ENCODE measurements at regions not wholly inside any gene's neighbourhood (a gene's known extent, or its start where the extent isn't known, plus 50 kb on each side); places are given as distances from the start of the nearest gene placed in this dataset.

DNA sequence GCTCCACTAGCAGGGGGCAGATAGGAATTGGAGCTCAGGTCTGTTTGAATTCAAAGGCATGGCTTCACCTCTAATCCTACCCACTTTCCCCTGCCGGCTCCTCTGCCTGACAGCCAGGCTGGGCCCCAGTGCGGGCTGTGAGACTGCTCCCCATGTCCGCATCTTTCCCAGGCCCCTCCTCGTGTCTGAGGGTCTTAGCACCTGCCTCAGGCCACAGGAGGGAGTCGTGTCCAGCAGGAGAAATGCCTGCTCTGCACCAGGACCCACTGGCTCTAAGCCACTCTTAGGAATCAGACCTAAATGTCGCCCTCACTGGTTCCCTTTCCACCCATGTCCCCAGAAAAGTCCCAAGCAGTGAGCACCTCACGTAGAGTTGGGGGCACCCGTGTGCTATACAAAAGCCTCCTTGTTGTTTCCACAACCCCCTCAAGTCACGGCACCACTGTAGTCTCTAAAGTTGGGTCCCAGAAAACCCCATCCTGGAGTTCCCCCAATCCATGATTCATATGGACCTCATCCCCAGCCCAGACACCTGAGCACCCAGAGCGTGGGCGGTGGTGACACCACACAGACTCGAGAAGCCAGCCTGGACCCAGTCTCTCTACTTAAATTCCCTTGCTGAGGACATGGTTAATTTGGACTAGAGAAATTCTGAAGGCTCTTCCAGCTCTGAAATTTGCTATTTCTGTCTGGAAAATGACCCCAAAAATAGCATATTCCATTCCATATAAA is 466.4 kb upstream of the ZMIZ1 start:
- peak; percentile 20; the same call in 1 of the 2 replicates for TF ChIP-seq RAD21 (IDR thresholded peaks at IDR 0.05; ENCODE audit: low read length)
- TF ChIP-seq EP300 (IDR thresholded peaks at IDR 0.05; ENCODE audit: borderline replicate concordance in 1 of 2, low read depth in 1 of 2, low read length in 1 of 2) = no peak
- H3K27me3 ChIP-seq (ENCODE audit: insufficient read depth) = no peaks in the 10 kb centered on the region
- H3K9me3 ChIP-seq = no peaks in the 10 kb centered on the region
- H3K4me3 ChIP-seq (ENCODE audit: low read depth in 2 of 2, low read length in 1 of 2) = no peak overlapping the region
- ChIA-PET POLR2A (no interaction called here), CTCF (no interaction called here)
- no peak overlapping the region for H2AFZ ChIP-seq (ENCODE audit: low read depth)
- peaks cover 0 to 13% of the 10 kb centered on the region in 2 experiments; a peak in 1 of 4 replicates for H3K4me1 ChIP-seq (ENCODE audit: control insufficient read depth in 1 of 2, insufficient read depth in 2 of 2, low read depth in 1 of 2, low read length in 1 of 2)
- H3K79me2 ChIP-seq (ENCODE audit: insufficient read depth) = no peaks in the 10 kb centered on the region
- H3K36me3 ChIP-seq (replicated peaks in 1 of 2; ENCODE audit: control insufficient read depth in 1 of 2, insufficient read depth in 2 of 2, low read length in 1 of 2) = no peaks in the 10 kb centered on the region
- no peak overlapping the region for H3K9ac ChIP-seq
- DNase-seq = no peak
- no peaks in the 10 kb centered on the region for H3F3A ChIP-seq (replicated peaks; ENCODE audit: insufficient read depth)
- H3K27ac ChIP-seq (ENCODE audit: low read depth in 2 of 2, low read length in 1 of 2) = no peak overlapping the region; a peak in 1 of 4 replicates
- no peak overlapping the region for H3K4me2 ChIP-seq
- no peaks in the 10 kb centered on the region for H3K9me2 ChIP-seq
- no peaks in the 10 kb centered on the region for H4K20me1 ChIP-seq (ENCODE audit: insufficient read depth)
- WGBS (ENCODE audit: low lambda C conversion rate) = 74% methylated on average over 12 of the region's 12 CpGs

DNA sequence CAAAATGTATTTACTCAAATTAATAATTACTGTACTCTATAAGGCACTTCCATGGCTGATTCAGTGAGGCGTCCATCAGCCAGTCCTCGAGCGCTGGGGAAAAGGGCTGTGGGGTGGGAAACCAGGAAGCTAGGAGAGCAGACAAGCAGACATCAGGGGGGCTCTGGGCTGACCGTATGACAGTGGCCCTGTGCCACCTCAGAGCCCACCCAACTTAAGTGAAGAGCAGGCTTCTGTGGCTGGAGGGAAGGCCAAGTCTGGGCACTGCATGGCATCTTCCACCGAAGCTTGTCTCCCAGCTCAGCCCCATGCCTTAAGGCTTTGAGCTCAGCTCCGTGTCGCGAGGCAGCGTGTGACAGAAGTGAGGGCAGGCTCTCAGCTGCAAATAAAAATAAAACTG is 464.5 kb upstream of the ZMIZ1 start:
- Histone ChIP-seq H2AFZ (ENCODE audit: low read depth) (no peak overlapping the region), H3K27me3 (ENCODE audit: insufficient read depth) (no peaks in the 10 kb centered on the region), H3K9ac (no peak overlapping the region), H3K79me2 (ENCODE audit: insufficient read depth) (no peaks in the 10 kb centered on the region), H3K27ac (ENCODE audit: low read depth in 2 of 2, low read length in 1 of 2) (no peak overlapping the region), H3K4me2 (no peak overlapping the region), H3F3A (replicated peaks; ENCODE audit: insufficient read depth) (no peaks in the 10 kb centered on the region), H3K9me3 (peaks cover 7% of the 10 kb centered on the region; the same call in 1 of the 2 replicates), H3K4me1 (ENCODE audit: control insufficient read depth in 1 of 2, insufficient read depth in 2 of 2, low read depth in 1 of 2, low read length in 1 of 2) (no peaks in the 10 kb centered on the region; a peak in 2 of 4 replicates), H3K36me3 (replicated peaks in 1 of 2; ENCODE audit: control insufficient read depth in 1 of 2, insufficient read depth in 2 of 2, low read length in 1 of 2) (no peaks in the 10 kb centered on the region), H3K9me2 (no peaks in the 10 kb centered on the region), H4K20me1 (ENCODE audit: insufficient read depth) (no peaks in the 10 kb centered on the region), H3K4me3 (ENCODE audit: low read depth in 2 of 2, low read length in 1 of 2) (no peak overlapping the region)
- WGBS (ENCODE audit: low lambda C conversion rate) = 87% methylated on average over 8 of the region's 9 CpGs
- TF ChIP-seq EZH2phosphoT487 (IDR thresholded peaks at IDR 0.05; ENCODE audit: borderline replicate concordance, low read depth) (no peak), EP300 (IDR thresholded peaks at IDR 0.05; ENCODE audit: borderline replicate concordance in 1 of 2, low read depth in 1 of 2, low read length in 1 of 2) (no peak), RFX5 (IDR thresholded peaks at IDR 0.05; ENCODE audit: low read length) (no peak), FOXM1 (IDR thresholded peaks at IDR 0.05; ENCODE audit: low read depth) (no peak), TAF1 (IDR thresholded peaks at IDR 0.05; ENCODE audit: borderline replicate concordance, low read depth, low read length) (no peak), YY1 (IDR thresholded peaks at IDR 0.05; ENCODE audit: low read depth) (no peak), POLR2AphosphoS5 (IDR thresholded peaks at IDR 0.05; ENCODE audit: low read depth, low read length) (no peak), RCOR1 (IDR thresholded peaks at IDR 0.05; ENCODE audit: low read length) (no peak), CHD2 (IDR thresholded peaks at IDR 0.05; ENCODE audit: low read length, partially characterized antibody) (no peak), TEAD4 (IDR thresholded peaks at IDR 0.05; ENCODE audit: borderline replicate concordance, insufficient read depth) (no peak), MEF2A (IDR thresholded peaks at IDR 0.05; ENCODE audit: borderline replicate concordance, low read depth) (no peak), RAD21 (IDR thresholded peaks at IDR 0.05; ENCODE audit: low read length) (no peak), FOSL2 (IDR thresholded peaks at IDR 0.05; ENCODE audit: borderline replicate concordance, low read depth) (no peak), RXRA (IDR thresholded peaks at IDR 0.05; ENCODE audit: borderline replicate concordance, low read depth) (no peak), NFIC (IDR thresholded peaks at IDR 0.05; ENCODE audit: borderline replicate concordance) (no peak)
- TF ChIP-seq, protein P1, sequence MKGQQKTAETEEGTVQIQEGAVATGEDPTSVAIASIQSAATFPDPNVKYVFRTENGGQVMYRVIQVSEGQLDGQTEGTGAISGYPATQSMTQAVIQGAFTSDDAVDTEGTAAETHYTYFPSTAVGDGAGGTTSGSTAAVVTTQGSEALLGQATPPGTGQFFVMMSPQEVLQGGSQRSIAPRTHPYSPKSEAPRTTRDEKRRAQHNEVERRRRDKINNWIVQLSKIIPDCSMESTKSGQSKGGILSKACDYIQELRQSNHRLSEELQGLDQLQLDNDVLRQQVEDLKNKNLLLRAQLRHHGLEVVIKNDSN (IDR thresholded peaks at IDR 0.05; ENCODE audit: borderline replicate concordance, low read depth) = no peak
- TF ChIP-seq, protein P2, sequence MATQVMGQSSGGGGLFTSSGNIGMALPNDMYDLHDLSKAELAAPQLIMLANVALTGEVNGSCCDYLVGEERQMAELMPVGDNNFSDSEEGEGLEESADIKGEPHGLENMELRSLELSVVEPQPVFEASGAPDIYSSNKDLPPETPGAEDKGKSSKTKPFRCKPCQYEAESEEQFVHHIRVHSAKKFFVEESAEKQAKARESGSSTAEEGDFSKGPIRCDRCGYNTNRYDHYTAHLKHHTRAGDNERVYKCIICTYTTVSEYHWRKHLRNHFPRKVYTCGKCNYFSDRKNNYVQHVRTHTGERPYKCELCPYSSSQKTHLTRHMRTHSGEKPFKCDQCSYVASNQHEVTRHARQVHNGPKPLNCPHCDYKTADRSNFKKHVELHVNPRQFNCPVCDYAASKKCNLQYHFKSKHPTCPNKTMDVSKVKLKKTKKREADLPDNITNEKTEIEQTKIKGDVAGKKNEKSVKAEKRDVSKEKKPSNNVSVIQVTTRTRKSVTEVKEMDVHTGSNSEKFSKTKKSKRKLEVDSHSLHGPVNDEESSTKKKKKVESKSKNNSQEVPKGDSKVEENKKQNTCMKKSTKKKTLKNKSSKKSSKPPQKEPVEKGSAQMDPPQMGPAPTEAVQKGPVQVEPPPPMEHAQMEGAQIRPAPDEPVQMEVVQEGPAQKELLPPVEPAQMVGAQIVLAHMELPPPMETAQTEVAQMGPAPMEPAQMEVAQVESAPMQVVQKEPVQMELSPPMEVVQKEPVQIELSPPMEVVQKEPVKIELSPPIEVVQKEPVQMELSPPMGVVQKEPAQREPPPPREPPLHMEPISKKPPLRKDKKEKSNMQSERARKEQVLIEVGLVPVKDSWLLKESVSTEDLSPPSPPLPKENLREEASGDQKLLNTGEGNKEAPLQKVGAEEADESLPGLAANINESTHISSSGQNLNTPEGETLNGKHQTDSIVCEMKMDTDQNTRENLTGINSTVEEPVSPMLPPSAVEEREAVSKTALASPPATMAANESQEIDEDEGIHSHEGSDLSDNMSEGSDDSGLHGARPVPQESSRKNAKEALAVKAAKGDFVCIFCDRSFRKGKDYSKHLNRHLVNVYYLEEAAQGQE (IDR thresholded peaks at IDR 0.05; ENCODE audit: low read depth, low read length) = no peak
- TF ChIP-seq, protein P3, sequence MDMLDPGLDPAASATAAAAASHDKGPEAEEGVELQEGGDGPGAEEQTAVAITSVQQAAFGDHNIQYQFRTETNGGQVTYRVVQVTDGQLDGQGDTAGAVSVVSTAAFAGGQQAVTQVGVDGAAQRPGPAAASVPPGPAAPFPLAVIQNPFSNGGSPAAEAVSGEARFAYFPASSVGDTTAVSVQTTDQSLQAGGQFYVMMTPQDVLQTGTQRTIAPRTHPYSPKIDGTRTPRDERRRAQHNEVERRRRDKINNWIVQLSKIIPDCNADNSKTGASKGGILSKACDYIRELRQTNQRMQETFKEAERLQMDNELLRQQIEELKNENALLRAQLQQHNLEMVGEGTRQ (IDR thresholded peaks at IDR 0.05; ENCODE audit: borderline replicate concordance, low read depth, low read length) = no peak
- TF ChIP-seq, protein P4, sequence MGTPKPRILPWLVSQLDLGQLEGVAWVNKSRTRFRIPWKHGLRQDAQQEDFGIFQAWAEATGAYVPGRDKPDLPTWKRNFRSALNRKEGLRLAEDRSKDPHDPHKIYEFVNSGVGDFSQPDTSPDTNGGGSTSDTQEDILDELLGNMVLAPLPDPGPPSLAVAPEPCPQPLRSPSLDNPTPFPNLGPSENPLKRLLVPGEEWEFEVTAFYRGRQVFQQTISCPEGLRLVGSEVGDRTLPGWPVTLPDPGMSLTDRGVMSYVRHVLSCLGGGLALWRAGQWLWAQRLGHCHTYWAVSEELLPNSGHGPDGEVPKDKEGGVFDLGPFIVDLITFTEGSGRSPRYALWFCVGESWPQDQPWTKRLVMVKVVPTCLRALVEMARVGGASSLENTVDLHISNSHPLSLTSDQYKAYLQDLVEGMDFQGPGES (IDR thresholded peaks at IDR 0.05; ENCODE audit: low read depth, low read length) = no peak
- ChIA-PET POLR2A (no interaction called here), CTCF (no interaction called here)
- no peak for DNase-seq
